Breast epithelium (tissue), 4 donors: ENCODE measurements at regions not wholly inside any gene's neighbourhood (a gene's known extent, or its start where the extent isn't known, plus 50 kb on each side); places are given as distances from the start of the nearest gene placed in this dataset.

ENCODE experiments used
- DNase-seq, 2 donors: peaks; one replicate each; pipeline ENCODE4 v3.0.0-alpha.2; 2019; ENCODE audit warnings: low spot score in 2 of 2
- H3K27ac ChIP-seq, 2 donors: fragments of 200-600 bp; sonication (generic) in 1 of 2; one replicate each; pipeline ENCODE4 v1.5.1; 2016 to 2019; ENCODE audit warnings: mild to moderate bottlenecking in 1 of 2
- H3K27me3 ChIP-seq, 2 donors: fragments of 200-600 bp; sonication (generic) in 1 of 2; one replicate each; pipeline versions ENCODE4 v1.5.1 to v1.6.0; 2017 to 2019; ENCODE audit warnings: control low read depth in 1 of 2, mild to moderate bottlenecking in 1 of 2
- H3K36me3 ChIP-seq: fragments of 200-600 bp; one replicate; pipeline ENCODE4 v1.5.1; 2019
- H3K4me1 ChIP-seq, 2 donors: fragments of 200-600 bp; sonication (generic); one replicate each; pipeline ENCODE4 v1.5.1; 2016 to 2019; ENCODE audit warnings: control low read depth in 1 of 2
- H3K4me3 ChIP-seq, 3 donors: fragments of 200-600 bp; sonication (generic); 1 replicate in 2 of 3; 2 replicates in 1 of 3; pipeline ENCODE4 v1.5.1; 2016 to 2019; ENCODE audit warnings: mild to moderate bottlenecking in 3 of 3, moderate library complexity in 2 of 3
- H3K9me3 ChIP-seq, 2 donors: fragments of 200-600 bp; sonication (generic) in 1 of 2; one replicate each; pipeline ENCODE4 v1.5.1; 2016 to 2019; ENCODE audit warnings: control low read depth in 1 of 2
- CTCF ChIP-seq, 3 donors: fragments of 450-650 bp; IDR thresholded peaks; one replicate each; pipeline ENCODE4 v1.5.1; 2016 to 2017; ENCODE audit warnings: antibody characterized with exemption in 3 of 3, mild to moderate bottlenecking in 3 of 3, moderate library complexity in 3 of 3
- POLR2A ChIP-seq: fragments of 450-650 bp; IDR thresholded peaks from one replicate; pipeline ENCODE4 v1.6.1; 2016; ENCODE audit warnings: antibody characterized with exemption, mild to moderate bottlenecking, moderate library complexity
- POLR2AphosphoS5 ChIP-seq, 3 donors: sonication (generic); formaldehyde crosslinking; IDR thresholded peaks; one replicate each; pipeline ENCODE4 v1.6.1; 2017; ENCODE audit warnings: antibody characterized with exemption in 3 of 3
- intact Hi-C: fragments of 100-400 bp; cut with DNase I; formaldehyde crosslinking; loops from one replicate; pipeline ENCODE4 v1.15.1; 2023; ENCODE audit warnings: low total_unique reads

GRCh38 chr17:72518159-72518732 lies 397.4 kb downstream of the SOX9 start:
- no peak overlapping the region for H3K4me3 ChIP-seq
- H3K36me3 ChIP-seq = no peaks in the 10 kb centered on the region
- intact Hi-C loops = no loop called here
- no peaks in the 10 kb centered on the region for H3K9me3 ChIP-seq
- peak overlapping the region in 1 of 2 donors; percentile 53 for H3K27ac ChIP-seq
- DNase-seq = no peak
- TF ChIP-seq POLR2A (no peak), POLR2AphosphoS5 (IDR thresholded peaks at IDR 0.05) (no peak), CTCF (IDR thresholded peaks at IDR 0.05) (no peak)
- no peaks in the 10 kb centered on the region for H3K4me1 ChIP-seq
- no peaks in the 10 kb centered on the region for H3K27me3 ChIP-seq

GRCh38 chr17:72518753-72519597 lies 398.2 kb downstream of the SOX9 start:
- no peaks in the 10 kb centered on the region for H3K9me3 ChIP-seq
- no peaks in the 10 kb centered on the region for H3K36me3 ChIP-seq
- peak in 1 of 2 donors; percentile 59 for DNase-seq
- no peaks in the 10 kb centered on the region for H3K4me1 ChIP-seq
- no peak overlapping the region for H3K4me3 ChIP-seq
- peak overlapping the region in 1 of 2 donors; percentile 53 for H3K27ac ChIP-seq
- H3K27me3 ChIP-seq = no peaks in the 10 kb centered on the region
- TF ChIP-seq POLR2A (no peak), CTCF (IDR thresholded peaks at IDR 0.05) (no peak), POLR2AphosphoS5 (IDR thresholded peaks at IDR 0.05) (no peak)
- intact Hi-C loops = no loop called here

GRCh38 chr17:72519598-72519936 lies 398.7 kb downstream of the SOX9 start:
- Histone ChIP-seq H3K4me1 (no peaks in the 10 kb centered on the region), H3K36me3 (no peaks in the 10 kb centered on the region), H3K9me3 (no peaks in the 10 kb centered on the region), H3K27me3 (no peaks in the 10 kb centered on the region), H3K27ac (peak overlapping the region in 1 of 2 donors; percentile 53), H3K4me3 (no peak overlapping the region)
- no peak for TF ChIP-seq POLR2AphosphoS5 (IDR thresholded peaks at IDR 0.05)
- no peak for TF ChIP-seq CTCF (IDR thresholded peaks at IDR 0.05)
- no peak for TF ChIP-seq POLR2A
- intact Hi-C loops = no loop called here
- no peak for DNase-seq

- TF ChIP-seq POLR2A (no peak), CTCF (IDR thresholded peaks at IDR 0.05) (no peak), POLR2AphosphoS5 (IDR thresholded peaks at IDR 0.05) (no peak)
- Histone ChIP-seq H3K9me3 (no peaks in the 10 kb centered on the region), H3K36me3 (no peaks in the 10 kb centered on the region), H3K27me3 (no peaks in the 10 kb centered on the region), H3K4me1 (no peaks in the 10 kb centered on the region), H3K4me3 (no peak overlapping the region), H3K27ac (no peak overlapping the region)
- DNase-seq = no peak
- intact Hi-C loops = loop anchor here (10.0 kb wide), 1 partner anchor 1586 kb away; no protein-coding TSS in a partner anchor
Observed at GRCh38 chr17:72520665-72521303, 400.0 kb downstream of the SOX9 start.

GRCh38 chr17:72523491-72523890 lies 402.7 kb downstream of the SOX9 start:
- H3K27me3 ChIP-seq = no peaks in the 10 kb centered on the region
- TF ChIP-seq CTCF (IDR thresholded peaks at IDR 0.05) (no peak), POLR2A (no peak), POLR2AphosphoS5 (IDR thresholded peaks at IDR 0.05) (no peak)
- no peaks in the 10 kb centered on the region for H3K4me1 ChIP-seq
- H3K9me3 ChIP-seq = no peaks in the 10 kb centered on the region
- H3K27ac ChIP-seq = no peak overlapping the region
- DNase-seq = no peak
- H3K4me3 ChIP-seq = no peak overlapping the region
- H3K36me3 ChIP-seq = no peaks in the 10 kb centered on the region
- intact Hi-C loops = loop anchor here (10.0 kb wide), 1 partner anchor 1589 kb away; no protein-coding TSS in a partner anchor
